ENCODE measurements at regions not wholly inside any gene's neighbourhood (a gene's known extent, or its start where the extent isn't known, plus 50 kb on each side); places are given as distances from the start of the nearest gene placed in this dataset.
A peak's percentile ranks its signal among the peaks of the same experiment; 100 is the strongest.
"Not testable (repeated sequence)": the region's sequence is repeated elsewhere in the genome, so short reads cannot be mapped to it uniquely, and the experiment has no call there.

DNA sequence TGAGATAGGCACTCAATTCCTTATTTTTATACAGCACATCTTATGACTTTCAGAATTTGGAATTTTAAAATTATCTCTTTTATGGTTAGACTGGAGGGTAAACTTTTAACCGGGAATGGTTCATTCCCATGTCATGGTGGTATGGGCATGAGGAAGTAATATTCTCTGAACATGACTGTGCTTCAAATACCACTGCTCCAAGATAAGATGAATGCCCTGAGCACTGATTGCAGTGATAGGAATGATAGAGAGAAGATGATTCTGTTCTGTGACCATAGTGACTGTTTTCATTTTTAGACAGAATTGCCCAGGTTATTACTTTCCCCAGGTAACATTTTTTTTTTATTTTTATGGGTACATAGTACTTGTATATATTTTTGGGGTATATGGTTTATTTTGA, 187.4 kb downstream of the ATOH1 start:
- FAIRE-seq: no peak

DNA sequence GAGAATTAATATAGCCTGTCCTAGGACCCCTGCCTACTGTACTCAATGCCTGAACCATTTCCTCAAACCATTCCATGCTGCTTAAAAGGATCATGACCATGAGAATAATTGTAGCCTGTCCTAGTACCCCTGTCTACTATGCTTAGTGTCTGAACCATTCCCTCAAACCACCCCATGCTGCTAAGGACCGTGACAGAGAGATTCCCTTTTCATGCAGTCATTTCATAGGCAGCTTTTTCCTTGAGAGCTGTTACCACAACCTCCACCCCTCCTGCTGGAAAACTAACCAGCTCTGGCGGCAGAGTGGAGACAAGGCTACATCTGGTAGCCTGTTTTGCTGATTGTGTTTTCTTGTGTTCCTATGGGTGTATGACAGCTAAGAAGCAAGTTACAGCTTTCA, 174.9 kb upstream of the SMARCAD1 start:
- no peak for FAIRE-seq

DNA sequence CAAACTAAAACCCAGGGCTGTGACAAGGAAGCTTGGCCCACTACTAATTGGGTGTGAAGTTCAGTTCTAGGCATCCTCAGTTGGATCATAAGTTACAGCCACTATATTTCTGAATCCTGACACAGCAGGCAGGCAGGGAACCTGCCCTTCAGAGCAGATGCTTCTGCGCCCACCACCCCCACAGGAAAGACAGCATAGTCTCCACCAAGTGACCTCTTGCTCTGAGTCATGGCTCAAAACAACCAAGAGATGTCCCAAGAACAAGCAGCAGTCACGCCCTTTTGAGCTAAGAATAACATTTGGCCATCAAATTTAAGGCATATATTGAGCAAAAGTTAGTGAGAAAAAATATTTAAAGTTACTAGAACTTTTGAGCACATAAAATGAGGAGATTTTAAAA, 170.7 kb upstream of the SMARCAD1 start:
- FAIRE-seq: no peak

DNA sequence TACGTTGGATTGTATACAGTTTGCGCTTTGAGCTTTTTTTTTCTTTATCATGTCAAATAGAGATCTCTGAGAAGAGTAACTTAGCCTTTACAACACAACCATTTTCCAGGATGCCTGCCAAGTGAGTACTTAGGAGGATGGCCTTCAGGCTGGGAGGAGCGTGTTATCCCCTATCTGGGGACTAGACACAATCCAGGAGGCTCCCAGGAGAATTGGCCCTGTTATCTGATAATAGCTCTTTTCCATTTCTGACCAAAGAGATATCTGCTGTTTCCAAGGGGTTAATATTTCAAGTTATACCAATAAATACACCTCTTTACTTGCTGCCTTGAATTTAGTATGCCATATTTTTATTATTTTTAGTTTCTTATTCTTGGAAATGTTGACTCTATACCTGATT, 169.5 kb upstream of the SMARCAD1 start:
- no peak for FAIRE-seq

DNA sequence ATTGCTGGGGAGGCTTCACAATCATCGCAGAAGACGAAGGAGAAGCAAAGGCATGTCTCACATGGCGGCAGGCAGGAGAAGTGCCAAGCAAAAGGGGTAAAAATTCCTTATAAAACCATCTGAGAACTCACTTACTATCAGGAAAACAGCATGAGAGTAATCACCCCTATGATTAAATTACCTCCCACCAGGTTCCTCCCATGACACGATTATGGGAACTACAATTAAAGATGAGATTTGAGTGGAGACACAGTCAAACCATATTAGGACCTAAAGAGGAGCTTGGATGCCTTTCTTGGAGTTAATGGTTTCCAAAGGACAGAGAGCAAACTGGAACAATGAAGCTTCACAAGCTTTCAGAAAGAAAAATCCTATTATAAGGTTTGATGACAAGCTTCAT, 168.4 kb upstream of the SMARCAD1 start:
- no peak for FAIRE-seq

DNA sequence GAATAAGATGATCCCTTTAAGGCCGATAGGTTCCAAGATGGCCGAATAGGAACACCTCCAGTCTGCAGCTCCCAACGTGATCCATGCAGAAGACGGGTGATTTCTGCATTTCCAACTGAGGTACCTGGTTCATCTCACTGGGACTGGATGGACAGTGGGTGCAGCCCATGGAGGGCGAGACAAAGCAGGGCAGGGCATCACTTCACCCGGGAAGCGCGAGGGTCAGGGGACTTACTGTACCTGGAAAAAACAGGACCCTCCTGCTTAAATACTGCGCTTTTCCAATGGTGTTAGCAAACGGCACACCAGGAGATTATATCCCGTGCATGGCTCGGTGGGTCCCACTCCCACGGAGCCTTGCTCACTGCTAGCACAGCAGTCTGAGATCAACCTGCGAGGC, 163.2 kb upstream of the SMARCAD1 start:
- FAIRE-seq: not testable (repeated sequence)

DNA sequence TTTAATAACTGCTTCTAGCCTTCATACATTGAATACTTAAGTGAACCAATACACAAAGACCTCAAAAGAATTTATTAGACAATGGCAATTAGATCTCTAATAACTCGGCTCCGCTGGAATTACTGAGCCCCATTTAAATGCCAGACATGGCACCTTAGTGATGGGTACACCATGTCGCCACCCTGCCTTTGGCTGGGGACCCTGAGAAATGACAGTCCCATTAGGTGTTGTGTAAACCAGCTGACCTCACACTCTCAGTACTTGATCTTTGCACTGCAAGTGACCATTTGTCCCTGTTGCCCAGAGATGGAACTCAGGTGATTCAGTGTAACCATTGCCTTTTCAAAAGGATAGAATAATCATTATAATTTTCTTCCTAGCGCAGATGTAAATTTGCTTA, 144.6 kb upstream of the SMARCAD1 start:
- no peak for FAIRE-seq

DNA sequence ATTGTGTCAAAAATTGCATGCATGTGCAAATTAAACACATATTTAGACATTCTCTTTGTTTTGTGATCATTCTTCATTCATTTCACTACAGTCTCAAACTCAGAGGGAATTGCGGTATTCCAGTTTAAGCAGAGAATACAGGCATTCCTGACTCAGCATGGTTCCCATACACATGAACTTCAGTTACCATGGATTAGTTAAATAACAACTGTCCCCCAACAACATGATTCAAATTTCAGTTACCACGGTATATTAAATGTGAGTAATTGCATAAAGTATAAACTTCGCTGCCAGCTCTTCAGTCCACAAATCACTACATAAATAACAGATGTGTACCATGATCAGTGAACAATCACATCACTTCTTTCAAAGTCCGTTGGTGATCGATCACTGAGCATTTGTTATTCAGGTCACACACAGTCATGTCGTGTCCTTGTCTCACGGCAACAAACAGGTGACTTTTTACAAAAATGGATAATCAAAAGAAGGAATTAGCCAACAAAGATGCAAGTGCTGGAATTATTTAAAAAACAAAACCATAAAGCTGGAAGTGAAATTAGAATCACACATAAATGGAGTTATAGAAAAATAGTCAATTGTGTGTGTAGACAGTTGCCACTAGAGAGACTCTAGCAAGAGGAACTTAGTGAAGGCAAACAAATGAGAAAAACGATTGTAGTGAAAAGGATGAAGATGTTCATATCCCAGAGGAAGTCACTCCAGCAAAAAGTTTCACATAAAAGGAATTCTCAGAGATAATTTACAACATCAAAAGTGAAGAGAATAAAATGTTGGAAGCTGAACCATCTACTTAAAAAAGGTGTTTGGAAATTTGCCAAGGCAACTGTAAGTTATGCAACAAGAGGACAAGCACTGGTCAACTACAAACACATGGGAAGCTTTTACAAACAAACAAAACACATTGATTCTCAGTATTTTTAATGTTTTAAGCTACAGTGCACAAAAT, 138.6 kb upstream of the SMARCAD1 start:
- FAIRE-seq: no peak

DNA sequence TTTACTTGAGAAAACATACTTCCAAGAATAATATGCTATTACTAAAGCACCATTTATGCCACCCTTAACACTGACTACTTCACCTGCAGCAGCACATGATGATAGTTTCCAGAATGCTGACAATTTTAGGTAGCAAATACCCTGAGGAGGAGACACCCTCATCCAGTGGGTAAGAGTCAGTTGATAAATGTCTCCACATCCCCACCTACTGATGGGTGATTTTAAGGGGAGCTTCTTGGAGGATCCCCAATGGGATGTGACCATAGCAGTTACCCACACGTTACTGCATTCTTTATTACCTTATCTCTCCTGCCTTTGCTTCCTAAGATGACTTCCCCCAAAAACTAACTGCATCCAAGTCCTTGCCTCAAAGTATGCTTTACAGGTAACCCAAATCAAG, 131.2 kb upstream of the SMARCAD1 start:
- no peak for FAIRE-seq

DNA sequence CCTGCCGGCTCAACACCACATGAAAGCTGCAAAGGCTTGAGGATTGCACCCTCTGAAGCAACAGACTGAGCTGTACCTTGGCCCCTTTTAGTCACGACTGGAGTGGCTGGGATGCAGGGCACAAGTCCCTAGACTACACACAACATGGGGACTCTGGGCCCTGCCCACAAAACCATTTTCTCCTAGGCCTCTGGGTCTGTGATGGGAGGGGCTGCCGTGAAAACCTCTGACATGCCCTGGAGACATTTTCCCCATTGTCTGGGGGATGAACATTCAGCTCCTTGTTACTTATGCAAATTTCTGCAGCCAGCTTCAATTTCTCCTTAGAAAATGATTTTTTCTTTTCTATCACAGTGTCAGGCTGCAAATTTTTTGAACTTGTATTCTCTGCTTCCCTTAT, 123.5 kb upstream of the SMARCAD1 start:
- FAIRE-seq: no peak

DNA sequence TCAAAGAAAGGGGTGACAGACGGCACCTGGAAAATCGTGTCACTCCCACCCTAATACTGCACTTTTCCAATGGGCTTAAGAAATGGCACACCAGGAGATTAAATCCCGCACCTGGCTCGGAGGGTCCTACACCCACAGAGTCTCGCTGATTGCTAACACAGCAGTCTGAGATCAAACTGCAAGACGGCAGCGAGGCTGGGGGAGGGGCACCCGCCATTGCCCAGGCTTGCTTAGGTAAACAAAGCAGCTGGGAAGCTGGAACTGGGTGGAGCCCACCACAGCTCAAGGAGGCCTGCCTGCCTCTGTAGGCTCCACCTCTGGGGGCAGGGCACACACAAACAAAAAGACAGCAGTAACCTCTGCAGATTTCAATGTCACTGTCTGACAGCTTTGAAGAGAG, 108.5 kb upstream of the SMARCAD1 start:
- FAIRE-seq: not testable (repeated sequence)

DNA sequence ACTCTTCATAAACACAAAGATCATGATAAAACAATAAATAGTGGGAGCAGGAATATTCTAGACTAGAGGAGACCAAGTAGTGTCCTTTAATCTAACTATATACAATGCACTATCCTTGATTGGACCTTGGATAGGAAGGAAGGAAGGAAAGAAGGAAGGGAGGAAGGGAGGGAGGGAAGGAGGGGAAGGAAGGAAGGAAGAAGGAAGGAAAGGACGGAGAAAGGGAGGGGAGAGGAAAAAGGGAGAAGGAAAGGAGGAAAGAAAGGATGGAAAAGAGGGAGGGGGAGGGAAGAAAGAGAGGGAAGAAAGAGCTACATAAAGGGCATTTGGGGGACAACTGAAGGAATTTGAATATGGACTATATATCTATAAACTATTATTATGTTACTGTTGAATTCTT, 95.0 kb upstream of the SMARCAD1 start:
- FAIRE-seq: no peak

DNA sequence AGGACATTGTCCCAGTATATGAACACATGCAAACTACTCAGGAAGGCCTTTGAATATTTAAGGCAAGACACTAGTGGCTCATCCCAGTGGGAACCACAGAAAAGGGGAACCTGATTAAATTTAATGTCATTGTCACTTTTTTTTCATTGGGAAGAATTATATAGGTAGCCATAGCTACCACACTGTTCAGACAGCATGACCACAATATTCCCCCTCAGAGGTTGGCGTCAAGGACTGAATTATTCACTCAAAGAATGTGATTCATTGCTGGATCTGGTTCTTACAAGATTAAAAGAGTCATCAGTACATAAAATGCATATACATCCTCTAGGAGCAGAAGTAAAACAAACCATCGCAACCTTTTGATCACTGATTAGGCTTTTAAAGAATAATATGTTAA, 92.0 kb upstream of the SMARCAD1 start:
- FAIRE-seq: no peak

DNA sequence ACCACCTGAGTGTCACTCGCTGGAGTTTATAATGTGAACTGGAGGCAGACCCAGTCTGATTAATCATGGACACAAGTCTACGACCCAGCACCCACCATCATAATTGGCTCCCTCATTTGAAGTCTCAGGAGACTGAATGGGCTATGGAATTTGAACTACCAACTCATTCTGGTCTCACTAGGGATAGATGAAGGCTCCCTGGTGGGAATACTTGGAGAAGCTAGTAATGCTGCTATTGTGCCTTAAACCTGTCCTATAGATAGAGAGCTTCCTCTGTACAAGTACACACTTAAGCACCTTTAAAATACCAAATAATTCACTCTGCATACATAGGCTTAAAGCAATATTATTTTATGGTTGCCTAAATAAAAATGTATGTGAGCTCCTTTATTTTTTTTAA, 90.8 kb upstream of the SMARCAD1 start:
- FAIRE-seq: no peak

DNA sequence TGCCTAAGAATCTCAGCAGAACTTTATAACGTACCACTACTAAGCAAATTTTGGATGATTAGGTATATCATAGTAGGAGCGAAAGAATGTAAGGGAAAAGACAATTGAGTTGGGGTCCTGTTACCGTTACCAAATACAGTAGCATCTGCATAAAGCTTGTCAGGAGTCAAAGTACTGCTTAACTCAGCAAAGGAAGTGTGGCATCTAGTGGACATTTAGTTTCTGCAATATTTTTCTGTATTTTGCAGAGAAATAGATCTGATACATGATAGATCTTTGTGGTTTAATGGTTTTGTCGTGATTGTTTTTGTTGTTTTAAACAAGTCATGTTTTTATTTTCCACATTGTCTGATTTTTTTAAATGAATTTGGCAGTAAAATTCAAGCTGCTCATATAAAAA, 81.0 kb upstream of the SMARCAD1 start:
- peak; percentile 30 for FAIRE-seq

DNA sequence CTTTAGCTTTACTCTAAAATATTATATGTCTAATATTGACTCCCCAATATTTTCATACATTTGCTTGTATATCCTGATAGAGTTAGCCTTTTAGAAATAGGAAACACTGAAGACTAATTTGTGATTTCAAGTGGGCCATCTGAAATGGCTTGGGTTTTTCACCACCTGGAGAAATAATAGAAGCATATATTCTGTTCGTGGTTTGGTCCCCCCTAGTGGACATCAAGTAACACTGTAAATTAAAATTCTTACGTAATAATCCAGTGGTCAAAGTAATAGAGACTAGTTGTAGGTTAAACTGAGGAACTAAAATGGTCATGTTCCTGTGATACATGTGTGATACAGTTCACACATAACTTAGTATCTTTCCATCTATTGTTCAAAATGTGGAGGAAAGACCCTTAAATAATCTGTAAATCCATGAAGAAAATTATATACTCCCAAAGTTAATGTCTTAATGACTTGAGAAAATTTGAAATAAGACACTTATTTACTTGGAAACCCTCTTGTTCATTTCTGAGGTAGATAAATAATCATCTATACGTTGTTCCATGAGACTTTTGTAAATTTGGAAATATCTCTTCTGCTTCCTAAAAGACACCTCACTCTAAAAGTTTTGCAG, 79.8 kb upstream of the SMARCAD1 start:
- FAIRE-seq: peak; percentile 82

DNA sequence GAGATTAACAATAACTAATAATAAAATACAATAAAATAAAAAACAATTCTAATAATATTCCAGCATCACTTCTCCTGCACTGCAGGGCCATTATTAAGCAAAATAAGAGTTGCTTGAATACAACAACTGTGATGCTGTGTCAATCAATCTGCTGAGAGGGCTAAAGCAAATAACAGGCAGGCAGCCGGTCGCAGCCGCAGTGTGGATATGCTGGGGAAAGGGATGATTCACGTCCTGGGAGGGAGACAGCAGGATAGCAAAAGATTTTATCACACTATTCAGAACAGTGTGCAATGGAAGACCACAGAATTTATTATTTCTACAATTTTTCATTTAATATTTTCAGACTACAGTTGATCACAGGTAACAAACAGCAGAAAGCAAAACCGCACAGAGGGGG, 76.5 kb upstream of the SMARCAD1 start:
- FAIRE-seq: no peak

DNA sequence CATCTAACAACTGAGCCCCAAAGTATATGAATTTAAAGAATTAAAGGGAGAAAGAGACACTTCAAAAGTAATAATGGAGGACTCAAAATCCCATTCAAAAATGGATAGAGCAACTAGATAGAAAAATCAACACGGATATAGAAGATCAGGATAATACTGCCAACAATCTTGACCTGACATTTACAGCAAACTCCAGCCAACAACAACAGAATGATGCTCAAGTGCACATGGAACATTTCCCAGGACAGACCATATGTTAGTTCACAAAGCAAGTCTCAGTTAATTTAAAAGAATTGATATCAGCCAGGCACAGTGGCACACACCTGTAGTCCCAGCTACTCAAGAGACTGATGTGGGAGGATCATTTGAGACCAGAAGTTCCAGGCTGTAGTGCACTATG, 72.0 kb upstream of the SMARCAD1 start:
- FAIRE-seq: no peak

DNA sequence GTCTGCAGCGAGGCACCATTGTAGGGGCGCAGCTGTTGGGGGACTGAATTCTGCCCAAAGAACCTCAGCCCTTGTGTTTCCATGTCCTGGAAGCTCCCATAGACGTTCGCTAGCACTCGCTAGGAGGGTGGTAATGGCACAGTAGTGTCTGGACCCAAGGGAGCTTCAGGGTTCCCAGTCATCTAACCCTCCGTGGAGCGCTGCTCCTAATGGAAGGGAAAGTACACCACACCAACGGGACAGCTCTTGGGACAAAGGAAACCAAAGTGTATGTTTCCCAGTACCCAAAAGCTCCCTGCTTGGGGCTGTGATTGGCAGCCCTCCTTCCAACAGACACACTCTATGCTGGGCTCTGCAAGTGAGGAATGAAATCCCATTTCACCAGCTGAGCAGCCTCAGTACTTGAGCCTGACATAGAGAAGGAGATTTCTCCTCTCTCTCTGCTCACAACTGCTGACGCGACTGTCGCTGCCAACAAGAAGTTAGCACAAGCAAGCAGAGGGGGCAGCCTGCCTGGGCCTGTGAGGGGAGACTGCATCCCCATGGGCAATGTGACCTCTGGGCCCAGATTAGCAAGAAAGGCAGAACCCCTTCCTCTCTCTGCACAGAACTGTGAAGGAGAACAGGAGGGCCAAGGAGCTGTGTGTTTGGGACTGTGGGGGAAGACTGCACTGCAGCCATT, 67.6 kb upstream of the SMARCAD1 start:
- no peak for FAIRE-seq

DNA sequence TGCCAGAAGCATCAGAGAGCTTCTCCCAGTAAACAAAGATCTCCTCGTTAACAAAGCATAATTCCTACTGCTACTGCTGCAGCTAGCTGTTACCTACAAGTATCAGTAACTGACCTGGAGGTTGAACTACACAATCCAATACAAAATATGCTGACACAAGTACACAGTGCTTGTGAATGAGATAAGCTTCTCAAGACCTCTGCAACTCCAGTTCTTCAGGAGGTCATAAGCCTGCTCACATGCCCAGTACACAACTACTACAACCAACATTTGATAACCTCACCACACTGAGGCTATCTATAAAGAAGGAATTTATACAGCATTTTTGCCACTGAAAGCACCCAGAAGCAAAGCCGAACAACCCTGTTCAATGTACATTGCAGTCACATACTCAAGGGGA, 66.7 kb upstream of the SMARCAD1 start:
- FAIRE-seq: no peak

DNA sequence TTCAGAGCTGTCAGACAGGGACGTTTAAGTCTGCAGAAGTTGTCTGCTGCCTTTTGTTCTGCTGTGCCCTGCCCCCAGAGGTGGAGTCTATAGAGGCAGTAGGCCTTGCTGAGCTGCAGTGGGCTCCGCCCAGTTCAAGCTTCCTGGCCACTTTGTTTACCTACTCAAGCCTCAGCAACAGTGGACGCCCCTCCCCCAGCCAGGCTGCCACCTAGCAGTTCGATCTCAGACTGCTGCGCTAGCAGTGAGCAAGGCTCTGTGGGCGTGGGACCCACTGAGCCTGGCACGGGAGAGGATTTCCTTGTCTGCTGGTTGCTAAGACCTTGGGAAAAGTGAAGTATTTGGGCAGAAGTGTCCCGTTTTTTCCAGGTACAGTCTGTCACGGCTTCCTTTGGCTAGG, 59.6 kb upstream of the SMARCAD1 start:
- not testable (repeated sequence) for FAIRE-seq

DNA sequence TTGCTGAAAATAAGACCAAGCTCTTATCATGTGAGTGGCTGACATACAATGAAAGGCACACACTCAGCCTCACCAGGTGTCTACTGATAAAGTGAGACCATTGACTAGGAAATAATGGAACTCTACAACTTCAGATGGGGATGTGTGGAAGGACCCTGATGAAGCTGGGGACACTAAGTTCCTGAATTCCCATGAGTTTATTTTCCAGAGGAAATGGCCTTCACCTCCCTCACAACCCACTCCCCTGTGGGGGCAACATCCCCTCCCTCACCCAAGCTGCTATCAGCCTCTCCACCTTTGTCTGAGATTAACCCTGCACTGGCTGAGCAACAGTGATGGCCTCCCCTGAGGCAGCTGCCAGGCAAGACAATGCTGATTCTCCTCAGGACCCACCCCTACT, 55.2 kb upstream of the SMARCAD1 start:
- no peak for FAIRE-seq

DNA sequence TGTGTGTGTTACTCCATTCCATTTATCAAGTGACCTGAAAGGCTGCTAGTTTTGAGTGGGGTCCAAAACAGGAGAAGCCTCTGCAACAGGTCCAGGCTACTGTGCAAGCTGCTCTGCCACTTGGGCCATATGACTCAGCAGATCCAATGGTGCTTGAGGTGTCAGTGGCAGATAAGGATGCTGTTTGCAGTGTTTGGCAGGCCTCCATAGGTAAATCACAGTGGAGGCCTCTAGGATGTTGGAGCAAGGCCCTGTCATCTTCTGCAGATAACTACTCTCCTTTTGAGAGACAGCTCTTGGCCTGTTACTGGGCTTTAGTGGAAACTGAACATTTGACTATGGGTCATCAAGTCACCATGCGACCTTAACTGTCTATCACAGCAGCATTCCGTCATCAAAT, 52.3 kb upstream of the SMARCAD1 start:
- not testable (repeated sequence) for FAIRE-seq

DNA sequence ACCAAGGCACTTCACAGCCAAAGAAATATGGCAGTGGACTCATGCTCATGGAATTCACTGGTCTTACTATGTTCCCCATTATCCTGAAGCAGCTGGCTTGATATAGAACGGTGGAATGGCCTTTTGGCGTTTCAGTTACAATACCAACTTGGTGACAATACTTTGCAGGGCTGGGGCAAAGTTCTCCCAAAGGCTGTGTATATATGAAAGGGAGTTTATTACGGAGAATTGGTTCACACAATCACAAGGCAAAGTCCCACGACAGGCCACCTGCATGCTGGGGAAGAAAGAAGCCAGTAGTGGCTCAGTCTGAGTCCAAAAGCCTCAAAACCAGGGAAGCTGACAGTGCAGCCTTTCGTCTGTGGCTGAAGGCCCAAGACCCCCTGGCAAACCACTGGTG, 50.8 kb upstream of the SMARCAD1 start:
- no peak for FAIRE-seq

Data from A204.1 (cell line).